ENCODE measurements at regions not wholly inside any gene's neighbourhood (a gene's known extent, or its start where the extent isn't known, plus 50 kb on each side); places are given as distances from the start of the nearest gene placed in this dataset.

DNA sequence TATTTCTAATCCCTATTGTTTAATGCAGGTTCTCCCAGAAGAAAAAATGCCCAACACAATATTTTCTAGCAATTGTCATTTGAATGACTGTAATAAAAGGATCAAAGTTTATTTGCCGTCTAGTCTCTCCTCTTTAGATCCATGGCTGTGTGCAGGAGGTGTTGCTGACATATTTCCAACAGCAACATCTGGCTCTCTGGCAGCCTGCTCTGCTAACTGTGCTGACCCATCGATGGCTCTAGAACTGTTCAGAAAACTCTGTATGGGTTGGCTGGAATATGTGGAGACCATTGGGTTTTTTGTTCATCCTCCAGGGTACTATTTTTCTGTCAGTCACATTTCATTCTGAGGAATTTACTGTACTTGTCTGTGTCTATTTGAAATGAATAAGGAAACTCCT lies 202.0 kb upstream of the SLC27A6 start:
- WGBS (ENCODE audit: low lambda C conversion rate), result 5% methylated on average over 2 of the region's 2 CpGs
- ChIA-PET POLR2A (no interaction called here), CTCF (no interaction called here)
- Histone ChIP-seq H3K4me3 (ENCODE audit: low read depth in 2 of 2, low read length in 1 of 2) (no peak overlapping the region), H3K27ac (ENCODE audit: low read depth in 2 of 2, low read length in 1 of 2) (no peak overlapping the region), H3F3A (replicated peaks; ENCODE audit: insufficient read depth) (no peaks in the 10 kb centered on the region), H2AFZ (ENCODE audit: low read depth) (no peak overlapping the region), H3K36me3 (replicated peaks in 1 of 2; ENCODE audit: control insufficient read depth in 1 of 2, insufficient read depth in 2 of 2, low read length in 1 of 2) (no peaks in the 10 kb centered on the region), H3K27me3 (ENCODE audit: insufficient read depth) (no peaks in the 10 kb centered on the region), H4K20me1 (ENCODE audit: insufficient read depth) (no peaks in the 10 kb centered on the region), H3K4me2 (no peak overlapping the region), H3K9ac (no peak overlapping the region), H3K9me3 (no peaks in the 10 kb centered on the region), H3K79me2 (ENCODE audit: insufficient read depth) (no peaks in the 10 kb centered on the region), H3K9me2 (no peaks in the 10 kb centered on the region), H3K4me1 (ENCODE audit: control insufficient read depth in 1 of 2, insufficient read depth in 2 of 2, low read depth in 1 of 2, low read length in 1 of 2) (no peaks in the 10 kb centered on the region)
- TF ChIP-seq RXRA (IDR thresholded peaks at IDR 0.05; ENCODE audit: borderline replicate concordance, low read depth) (no peak), TEAD4 (IDR thresholded peaks at IDR 0.05; ENCODE audit: borderline replicate concordance, insufficient read depth) (no peak), MXI1 (IDR thresholded peaks at IDR 0.05; ENCODE audit: low read depth, low read length) (no peak), TAF1 (IDR thresholded peaks at IDR 0.05; ENCODE audit: borderline replicate concordance, low read depth, low read length) (no peak), EP300 (IDR thresholded peaks at IDR 0.05; ENCODE audit: borderline replicate concordance in 1 of 2, low read depth in 1 of 2, low read length in 1 of 2) (no peak), ELF1 (IDR thresholded peaks at IDR 0.05) (no peak), RFX5 (IDR thresholded peaks at IDR 0.05; ENCODE audit: low read length) (no peak), FOXM1 (IDR thresholded peaks at IDR 0.05; ENCODE audit: low read depth) (no peak), CHD2 (IDR thresholded peaks at IDR 0.05; ENCODE audit: low read length, partially characterized antibody) (no peak), YY1 (IDR thresholded peaks at IDR 0.05; ENCODE audit: low read depth) (no peak), SIN3A (IDR thresholded peaks at IDR 0.05; ENCODE audit: borderline replicate concordance, low read depth, low read length) (no peak), RCOR1 (IDR thresholded peaks at IDR 0.05; ENCODE audit: low read length) (no peak), FOSL2 (IDR thresholded peaks at IDR 0.05; ENCODE audit: borderline replicate concordance, low read depth) (no peak), FOXJ3 (CRISPR knock-in tag; IDR thresholded peaks at IDR 0.05) (no peak), TCF12 (IDR thresholded peaks at IDR 0.05) (no peak), JUND (IDR thresholded peaks at IDR 0.05) (no peak)
- TF ChIP-seq, protein P1, sequence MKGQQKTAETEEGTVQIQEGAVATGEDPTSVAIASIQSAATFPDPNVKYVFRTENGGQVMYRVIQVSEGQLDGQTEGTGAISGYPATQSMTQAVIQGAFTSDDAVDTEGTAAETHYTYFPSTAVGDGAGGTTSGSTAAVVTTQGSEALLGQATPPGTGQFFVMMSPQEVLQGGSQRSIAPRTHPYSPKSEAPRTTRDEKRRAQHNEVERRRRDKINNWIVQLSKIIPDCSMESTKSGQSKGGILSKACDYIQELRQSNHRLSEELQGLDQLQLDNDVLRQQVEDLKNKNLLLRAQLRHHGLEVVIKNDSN (IDR thresholded peaks at IDR 0.05; ENCODE audit: borderline replicate concordance, low read depth), result no peak
- TF ChIP-seq, protein P2, sequence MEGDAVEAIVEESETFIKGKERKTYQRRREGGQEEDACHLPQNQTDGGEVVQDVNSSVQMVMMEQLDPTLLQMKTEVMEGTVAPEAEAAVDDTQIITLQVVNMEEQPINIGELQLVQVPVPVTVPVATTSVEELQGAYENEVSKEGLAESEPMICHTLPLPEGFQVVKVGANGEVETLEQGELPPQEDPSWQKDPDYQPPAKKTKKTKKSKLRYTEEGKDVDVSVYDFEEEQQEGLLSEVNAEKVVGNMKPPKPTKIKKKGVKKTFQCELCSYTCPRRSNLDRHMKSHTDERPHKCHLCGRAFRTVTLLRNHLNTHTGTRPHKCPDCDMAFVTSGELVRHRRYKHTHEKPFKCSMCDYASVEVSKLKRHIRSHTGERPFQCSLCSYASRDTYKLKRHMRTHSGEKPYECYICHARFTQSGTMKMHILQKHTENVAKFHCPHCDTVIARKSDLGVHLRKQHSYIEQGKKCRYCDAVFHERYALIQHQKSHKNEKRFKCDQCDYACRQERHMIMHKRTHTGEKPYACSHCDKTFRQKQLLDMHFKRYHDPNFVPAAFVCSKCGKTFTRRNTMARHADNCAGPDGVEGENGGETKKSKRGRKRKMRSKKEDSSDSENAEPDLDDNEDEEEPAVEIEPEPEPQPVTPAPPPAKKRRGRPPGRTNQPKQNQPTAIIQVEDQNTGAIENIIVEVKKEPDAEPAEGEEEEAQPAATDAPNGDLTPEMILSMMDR (IDR thresholded peaks at IDR 0.05), result no peak
- TF ChIP-seq, protein P3, sequence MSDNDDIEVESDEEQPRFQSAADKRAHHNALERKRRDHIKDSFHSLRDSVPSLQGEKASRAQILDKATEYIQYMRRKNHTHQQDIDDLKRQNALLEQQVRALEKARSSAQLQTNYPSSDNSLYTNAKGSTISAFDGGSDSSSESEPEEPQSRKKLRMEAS (IDR thresholded peaks at IDR 0.05; ENCODE audit: low read depth), result no peak
- no peak for DNase-seq
